Activated CD4-positive, alpha-beta memory T cell treated with anti-CD3 and anti-CD28 coated beads, Interleukin-2, amount 10 ng/mL, durations not matched to agents 7 days and 5 days (primary cell): ENCODE measurements at regions not wholly inside any gene's neighbourhood (a gene's known extent, or its start where the extent isn't known, plus 50 kb on each side); places are given as distances from the start of the nearest gene placed in this dataset.

Experiments
- CTCF ChIA-PET: fragments of 350-600 bp; sonication (Branson Sonifier 250); formaldehyde crosslinking; loops from one replicate; lab custom pipeline; 2021; ENCODE audit warnings: antibody characterized with exemption, inconsistent platforms; lab: Charles Lee
- POLR2A ChIA-PET: fragments of 350-600 bp; sonication (Branson Sonifier 250); formaldehyde crosslinking; loops from one replicate; lab custom pipeline; 2021; ENCODE audit warnings: antibody characterized with exemption; lab: Charles Lee
- DNase-seq: peaks from one replicate; pipeline ENCODE4 v3.0.0-alpha.2; 2020
- H3K27ac Mint-ChIP-seq: one replicate; pipeline ENCODE4 v1.8.0; 2021; ENCODE audit warnings: mild to moderate bottlenecking, mixed read lengths
- H3K27me3 Mint-ChIP-seq: one replicate; pipeline ENCODE4 v1.8.0; 2021; ENCODE audit warnings: mixed read lengths
- H3K36me3 Mint-ChIP-seq: one replicate; pipeline ENCODE4 v1.8.0; 2021; ENCODE audit warnings: low read depth, mixed read lengths
- H3K4me1 Mint-ChIP-seq: one replicate; pipeline ENCODE4 v1.8.0; 2021; ENCODE audit warnings: mixed read lengths
- H3K4me3 Mint-ChIP-seq: one replicate; pipeline ENCODE4 v1.8.0; 2021; ENCODE audit warnings: mild to moderate bottlenecking, mixed read lengths
- H3K9me3 Mint-ChIP-seq: one replicate; pipeline ENCODE4 v1.8.0; 2021; ENCODE audit warnings: mixed read lengths

- no peaks in the 10 kb centered on the region for H3K27me3 Mint-ChIP-seq
- H3K4me1 Mint-ChIP-seq: no peaks in the 10 kb centered on the region
- peaks cover 12% of the 10 kb centered on the region for H3K9me3 Mint-ChIP-seq
- no peak overlapping the region for H3K4me3 Mint-ChIP-seq
- H3K27ac Mint-ChIP-seq: no peak overlapping the region
- H3K36me3 Mint-ChIP-seq: peaks cover 3% of the 10 kb centered on the region
- CTCF ChIA-PET: no interaction called here
- POLR2A ChIA-PET: no interaction called here
- no peak for DNase-seq
Measured at GRCh38 chr2:8254791-8255447, 426.9 kb upstream of the ID2 start.

GRCh38 chr2:8255448-8255800 lies 426.4 kb upstream of the ID2 start:
- H3K27me3 Mint-ChIP-seq: no peaks in the 10 kb centered on the region
- H3K27ac Mint-ChIP-seq: no peak overlapping the region

GRCh38 chr2:8256905-8257304 lies 425.0 kb upstream of the ID2 start:
- DNase-seq: no peak
- no peaks in the 10 kb centered on the region for H3K27me3 Mint-ChIP-seq
- peaks cover 2% of the 10 kb centered on the region for H3K9me3 Mint-ChIP-seq
- H3K4me3 Mint-ChIP-seq: no peak overlapping the region
- H3K36me3 Mint-ChIP-seq: no peaks in the 10 kb centered on the region
- no peaks in the 10 kb centered on the region for H3K4me1 Mint-ChIP-seq
- ChIA-PET CTCF (no interaction called here), POLR2A (no interaction called here)
- no peak overlapping the region for H3K27ac Mint-ChIP-seq

More at GRCh38 chr2:8255448-8255800, 426.4 kb upstream of the ID2 start:
- Mint-ChIP-seq H3K9me3 (peaks cover 7% of the 10 kb centered on the region), H3K36me3 (peaks cover 2% of the 10 kb centered on the region), H3K4me1 (no peaks in the 10 kb centered on the region), H3K4me3 (no peak overlapping the region)
- ChIA-PET CTCF (no interaction called here), POLR2A (no interaction called here)
- no peak for DNase-seq

GRCh38 chr2:8257502-8257901 lies 424.4 kb upstream of the ID2 start:
- POLR2A ChIA-PET: no interaction called here
- CTCF ChIA-PET: no interaction called here
- Mint-ChIP-seq H3K36me3 (no peaks in the 10 kb centered on the region), H3K27me3 (no peaks in the 10 kb centered on the region), H3K9me3 (peaks cover under 1% of the 10 kb centered on the region), H3K4me3 (no peak overlapping the region), H3K27ac (no peak overlapping the region), H3K4me1 (no peaks in the 10 kb centered on the region)
- no peak for DNase-seq

GRCh38 chr2:8258406-8258805 lies 423.4 kb upstream of the ID2 start:
- Mint-ChIP-seq H3K27ac (no peak overlapping the region), H3K4me3 (no peak overlapping the region), H3K27me3 (no peaks in the 10 kb centered on the region), H3K36me3 (no peaks in the 10 kb centered on the region), H3K9me3 (no peaks in the 10 kb centered on the region), H3K4me1 (no peaks in the 10 kb centered on the region)
- POLR2A ChIA-PET: no interaction called here
- CTCF ChIA-PET: no interaction called here
- no peak for DNase-seq

GRCh38 chr2:8259106-8259840 lies 422.6 kb upstream of the ID2 start:
- POLR2A ChIA-PET: no interaction called here
- CTCF ChIA-PET: no interaction called here
- Mint-ChIP-seq H3K4me3 (no peak overlapping the region), H3K27me3 (no peaks in the 10 kb centered on the region), H3K4me1 (peaks cover 2% of the 10 kb centered on the region), H3K36me3 (no peaks in the 10 kb centered on the region), H3K27ac (no peak overlapping the region), H3K9me3 (no peaks in the 10 kb centered on the region)
- DNase-seq: no peak

- Mint-ChIP-seq H3K36me3 (no peaks in the 10 kb centered on the region), H3K4me3 (no peak overlapping the region), H3K27me3 (no peaks in the 10 kb centered on the region), H3K4me1 (peaks cover 2% of the 10 kb centered on the region), H3K9me3 (no peaks in the 10 kb centered on the region), H3K27ac (no peak overlapping the region)
- ChIA-PET CTCF (no interaction called here), POLR2A (no interaction called here)
- DNase-seq: no peak
Measured at GRCh38 chr2:8259841-8260178, 422.0 kb upstream of the ID2 start.

GRCh38 chr2:8260213-8260612 lies 421.6 kb upstream of the ID2 start:
- Mint-ChIP-seq H3K4me1 (peaks cover 2% of the 10 kb centered on the region), H3K27me3 (no peaks in the 10 kb centered on the region), H3K27ac (no peak overlapping the region), H3K9me3 (no peaks in the 10 kb centered on the region), H3K4me3 (no peak overlapping the region), H3K36me3 (no peaks in the 10 kb centered on the region)
- ChIA-PET POLR2A (no interaction called here), CTCF (no interaction called here)
- no peak for DNase-seq

- Mint-ChIP-seq H3K27me3 (no peaks in the 10 kb centered on the region), H3K4me3 (no peak overlapping the region), H3K9me3 (no peaks in the 10 kb centered on the region), H3K36me3 (no peaks in the 10 kb centered on the region), H3K4me1 (peaks cover 2% of the 10 kb centered on the region), H3K27ac (no peak overlapping the region)
- no peak for DNase-seq
- CTCF ChIA-PET: no interaction called here
- POLR2A ChIA-PET: no interaction called here
Measured at GRCh38 chr2:8263901-8264300, 418.0 kb upstream of the ID2 start.

- Mint-ChIP-seq H3K27me3 (no peaks in the 10 kb centered on the region), H3K9me3 (no peaks in the 10 kb centered on the region), H3K4me3 (no peak overlapping the region), H3K36me3 (no peaks in the 10 kb centered on the region), H3K27ac (no peak overlapping the region), H3K4me1 (peaks cover 2% of the 10 kb centered on the region)
- DNase-seq: no peak
- ChIA-PET POLR2A (no interaction called here), CTCF (no interaction called here)
Measured at GRCh38 chr2:8264981-8265380, 416.9 kb upstream of the ID2 start.

- H3K4me1 Mint-ChIP-seq: peaks cover 3% of the 10 kb centered on the region
- no peak overlapping the region for H3K4me3 Mint-ChIP-seq
- no peak for DNase-seq
- H3K27ac Mint-ChIP-seq: no peak overlapping the region
- ChIA-PET CTCF (no interaction called here), POLR2A (no interaction called here)
- peaks cover 5% of the 10 kb centered on the region for H3K9me3 Mint-ChIP-seq
- H3K27me3 Mint-ChIP-seq: no peaks in the 10 kb centered on the region
- H3K36me3 Mint-ChIP-seq: no peaks in the 10 kb centered on the region
Measured at GRCh38 chr2:8265476-8266226, 416.2 kb upstream of the ID2 start.

GRCh38 chr2:8266563-8266962 lies 415.3 kb upstream of the ID2 start:
- POLR2A ChIA-PET: no interaction called here
- no peak overlapping the region for H3K4me3 Mint-ChIP-seq
- no peak overlapping the region for H3K27ac Mint-ChIP-seq
- CTCF ChIA-PET: no interaction called here
- H3K9me3 Mint-ChIP-seq: peaks cover 5% of the 10 kb centered on the region
- H3K4me1 Mint-ChIP-seq: peaks cover 3% of the 10 kb centered on the region
- DNase-seq: no peak
- no peaks in the 10 kb centered on the region for H3K27me3 Mint-ChIP-seq
- H3K36me3 Mint-ChIP-seq: no peaks in the 10 kb centered on the region

- no peak overlapping the region for H3K4me3 Mint-ChIP-seq
- ChIA-PET POLR2A (interaction anchor here (1.1 kb wide), 1 partner anchor 11 kb away, joined by 3 read pairs; no protein-coding TSS in a partner anchor), CTCF (no interaction called here)
- H3K4me1 Mint-ChIP-seq: peaks cover 3% of the 10 kb centered on the region
- peaks cover 5% of the 10 kb centered on the region for H3K9me3 Mint-ChIP-seq
- no peak overlapping the region for H3K27ac Mint-ChIP-seq
- H3K36me3 Mint-ChIP-seq: no peaks in the 10 kb centered on the region
- H3K27me3 Mint-ChIP-seq: no peaks in the 10 kb centered on the region
- DNase-seq: no peak
Measured at GRCh38 chr2:8267048-8267447, 414.8 kb upstream of the ID2 start.
